ENCODE measurements at regions not wholly inside any gene's neighbourhood (a gene's known extent, or its start where the extent isn't known, plus 50 kb on each side); places are given as distances from the start of the nearest gene placed in this dataset.

GRCh38 chr18:27400001-27400400 lies 214.9 kb upstream of the CHST9 start:
- Histone ChIP-seq H2BK20ac (ENCODE audit: low read depth, low read length) (no peak overlapping the region), H3K9me3 (ENCODE audit: control insufficient read depth, insufficient read depth, low read length) (peaks cover 6% of the 10 kb centered on the region; the same call in 1 of the 2 replicates), H4K20me1 (ENCODE audit: insufficient read depth, low read length) (no peaks in the 10 kb centered on the region), H2AK9ac (replicated peaks; ENCODE audit: low read depth, low read length, poor library complexity) (no peak overlapping the region), H3K9me1 (ENCODE audit: insufficient read depth, low read length) (no peaks in the 10 kb centered on the region), H3K79me1 (ENCODE audit: low read depth in 1 of 2, low read length in 2 of 2) (no peaks in the 10 kb centered on the region), H3K36me3 (ENCODE audit: control insufficient read depth, insufficient read depth, low read length) (no peaks in the 10 kb centered on the region), H3K27ac (ENCODE audit: insufficient read depth, low read length) (no peak overlapping the region), H4K8ac (ENCODE audit: low read depth in 2 of 2, low read length in 2 of 2) (no peak overlapping the region), H3K23ac (ENCODE audit: low read depth, low read length) (no peak overlapping the region), H4K91ac (ENCODE audit: insufficient read depth, low read depth, low read length) (no peak overlapping the region), H3K4me1 (ENCODE audit: control insufficient read depth, insufficient read depth, low read length) (no peaks in the 10 kb centered on the region), H2AK5ac (ENCODE audit: low read depth, low read length) (no peak overlapping the region), H3K27me3 (ENCODE audit: control insufficient read depth, insufficient read depth, low read length) (no peaks in the 10 kb centered on the region), H2BK15ac (ENCODE audit: low read depth, low read length) (no peak overlapping the region), H2BK120ac (ENCODE audit: low read depth, low read length) (no peak overlapping the region), H4K5ac (ENCODE audit: low read depth, low read length) (no peak overlapping the region), H3K4me3 (ENCODE audit: insufficient read depth, low read depth, low read length) (no peak overlapping the region), H3K4me2 (ENCODE audit: low read depth, low read length) (no peak overlapping the region), H3K14ac (replicated peaks; ENCODE audit: low read depth, low read length) (no peak overlapping the region), H3K56ac (ENCODE audit: extremely low read depth, insufficient read depth, low read length) (no peak overlapping the region), H3K9ac (ENCODE audit: low read depth, low read length) (no peak overlapping the region), H2BK5ac (ENCODE audit: low read depth, low read length, poor library complexity, severe bottlenecking) (no peak overlapping the region), H3K4ac (ENCODE audit: low read depth, low read length) (no peak overlapping the region), H3K18ac (ENCODE audit: low read depth, low read length) (no peak overlapping the region), H2AFZ (replicated peaks; ENCODE audit: low read length, poor library complexity) (no peak overlapping the region)
- no peak for ATAC-seq (ENCODE audit: low read depth)
- no peak for DNase-seq
- intact Hi-C loops (cut with micrococcal nuclease) (no loop called here), dilution Hi-C loops (cut with HindIII; ENCODE audit: low sequenced_read_pairs, unreplicated experiment) (no loop called here), in situ Hi-C loops (cut with MboI; ENCODE audit: low sequenced_read_pairs) (no loop called here)
- ChIA-PET CTCF (no interaction called here), POLR2A (ENCODE audit: unreplicated experiment) (no interaction called here)
- TF ChIP-seq USF2 (IDR thresholded peaks at IDR 0.05; ENCODE audit: low read depth, low read length) (no peak), NFE2L2 (IDR thresholded peaks at IDR 0.05; ENCODE audit: low read depth, low read length) (no peak), SMC3 (IDR thresholded peaks at IDR 0.05; ENCODE audit: low read depth, low read length) (no peak), RCOR1 (IDR thresholded peaks at IDR 0.05; ENCODE audit: insufficient replicate concordance, low read length) (no peak), BHLHE40 (IDR thresholded peaks at IDR 0.05; ENCODE audit: low read depth, low read length) (no peak)
- WGBS, 2 experiments (ENCODE audit: extremely low coverage in 2 of 2, insufficient read length in 1 of 2) = 35% methylated on average over 2 of the region's 9 CpGs; no CpG with 5 or more reads in 1 of the 2 experiments
- BruUV-seq (replicated peaks) = no TSS peak
